ENCODE measurements at regions not wholly inside any gene's neighbourhood (a gene's known extent, or its start where the extent isn't known, plus 50 kb on each side); places are given as distances from the start of the nearest gene placed in this dataset.

- DNase-seq = peak; percentile 3
These were observed 847.9 kb upstream of the CHAC2 start for GRCh38 chr2:52919673-52920072.

GRCh38 chr2:52918551-52918950, 849.1 kb upstream of the CHAC2 start:
- TF ChIP-seq CTCF (IDR thresholded peaks at IDR 0.05; ENCODE audit: low read depth, low read length) = no peak
- Histone ChIP-seq H3K36me3 (no peaks in the 10 kb centered on the region), H3K9me3 (no peaks in the 10 kb centered on the region), H3K4me3 (ENCODE audit: low read depth, low read length) (no peak overlapping the region), H3K27me3 (no peaks in the 10 kb centered on the region), H3K4me1 (no peaks in the 10 kb centered on the region)
- DNase-seq = no peak

More at GRCh38 chr2:52919673-52920072, 847.9 kb upstream of the CHAC2 start:
- TF ChIP-seq CTCF (IDR thresholded peaks at IDR 0.05; ENCODE audit: low read depth, low read length) = no peak
- Histone ChIP-seq H3K27me3 (no peaks in the 10 kb centered on the region), H3K9me3 (no peaks in the 10 kb centered on the region), H3K4me3 (ENCODE audit: low read depth, low read length) (no peak overlapping the region), H3K36me3 (no peaks in the 10 kb centered on the region), H3K4me1 (no peaks in the 10 kb centered on the region)

- Histone ChIP-seq H3K9me3 (no peaks in the 10 kb centered on the region), H3K27me3 (no peaks in the 10 kb centered on the region), H3K4me1 (no peaks in the 10 kb centered on the region), H3K36me3 (no peaks in the 10 kb centered on the region), H3K4me3 (ENCODE audit: low read depth, low read length) (no peak overlapping the region)
- no peak for DNase-seq
- TF ChIP-seq CTCF (IDR thresholded peaks at IDR 0.05; ENCODE audit: low read depth, low read length) = no peak
These were observed 850.6 kb upstream of the CHAC2 start for GRCh38 chr2:52916981-52917380.

GRCh38 chr2:52904355-52904891, 863.2 kb upstream of the CHAC2 start:
- DNase-seq = no peak
- no peak for TF ChIP-seq CTCF (IDR thresholded peaks at IDR 0.05; ENCODE audit: low read depth, low read length)
- no peaks in the 10 kb centered on the region for H3K36me3 ChIP-seq
- no peak overlapping the region for H3K4me3 ChIP-seq (ENCODE audit: low read depth, low read length)
- no peaks in the 10 kb centered on the region for H3K4me1 ChIP-seq
- H3K9me3 ChIP-seq = no peaks in the 10 kb centered on the region
- no peaks in the 10 kb centered on the region for H3K27me3 ChIP-seq

GRCh38 chr2:52897511-52898044, 870.0 kb upstream of the CHAC2 start:
- DNase-seq = no peak
- Histone ChIP-seq H3K27me3 (no peaks in the 10 kb centered on the region), H3K4me3 (ENCODE audit: low read depth, low read length) (no peak overlapping the region), H3K36me3 (no peaks in the 10 kb centered on the region), H3K9me3 (no peaks in the 10 kb centered on the region), H3K4me1 (no peaks in the 10 kb centered on the region)
- TF ChIP-seq CTCF (IDR thresholded peaks at IDR 0.05; ENCODE audit: low read depth, low read length) = no peak

GRCh38 chr2:52895726-52896340, 871.8 kb upstream of the CHAC2 start:
- H3K36me3 ChIP-seq = no peaks in the 10 kb centered on the region
- H3K4me1 ChIP-seq = no peaks in the 10 kb centered on the region
- TF ChIP-seq CTCF (IDR thresholded peaks at IDR 0.05; ENCODE audit: low read depth, low read length) = no peak
- no peaks in the 10 kb centered on the region for H3K27me3 ChIP-seq
- H3K4me3 ChIP-seq (ENCODE audit: low read depth, low read length) = no peak overlapping the region
- DNase-seq = no peak
- H3K9me3 ChIP-seq = no peaks in the 10 kb centered on the region

All from BE2C (cell line).